GM23338 (cell line): ENCODE measurements at regions not wholly inside any gene's neighbourhood (a gene's known extent, or its start where the extent isn't known, plus 50 kb on each side); places are given as distances from the start of the nearest gene placed in this dataset.

Experiments
- ATAC-seq: fragments of 200-7000 bp; cut with Tn5 transposase; 3 replicates; pipeline ENCODE4 v1.9.1; 2020
- DNase-seq: peaks from one replicate; pipeline ENCODE4 v3.0.0-alpha.2; 2015; ENCODE audit warnings: low spot score
- H2AFZ ChIP-seq: fragments of 200-600 bp; sonication (generic); 2 replicates; pipeline ENCODE4 v1.8.0; 2016; ENCODE audit warnings: antibody characterized with exemption, mild to moderate bottlenecking, moderate library complexity
- H3F3A ChIP-seq: fragments of 200-600 bp; sonication (generic); replicated peaks from 2 replicates; pipeline ENCODE4 v1.8.0; 2017; ENCODE audit warnings: antibody characterized with exemption, mixed run types, low read depth
- H3K27ac ChIP-seq: fragments of 200-600 bp; sonication (generic); 2 replicates; pipeline ENCODE4 v1.6.1; 2016; ENCODE audit warnings: low read depth
- H3K27me3 ChIP-seq: fragments of 200-600 bp; sonication (generic); 2 replicates; pipeline ENCODE4 v1.8.0; 2016; ENCODE audit warnings: mild to moderate bottlenecking, mixed run types, moderate library complexity; ENCODE audit not compliant: insufficient read depth
- H3K36me3 ChIP-seq: fragments of 200-600 bp; sonication (generic); 2 replicates; pipeline ENCODE4 v1.8.0; 2016; ENCODE audit warnings: mild to moderate bottlenecking; ENCODE audit not compliant: insufficient read depth
- H3K4me1 ChIP-seq: fragments of 200-600 bp; sonication (generic); 2 replicates; pipeline ENCODE4 v1.8.0; 2016; ENCODE audit warnings: mild to moderate bottlenecking, moderate library complexity; ENCODE audit not compliant: insufficient read depth
- H3K4me2 ChIP-seq: fragments of 200-600 bp; sonication (generic); 2 replicates; pipeline ENCODE4 v1.7.1; 2017; ENCODE audit warnings: mixed run types
- H3K4me3 ChIP-seq: fragments of 200-600 bp; sonication (generic); 2 replicates; pipeline ENCODE4 v1.6.1; 2016; ENCODE audit warnings: mixed run types
- H3K79me2 ChIP-seq: fragments of 200-600 bp; sonication (generic); replicated peaks from 2 replicates; pipeline ENCODE4 v1.8.0; 2017; ENCODE audit warnings: mild to moderate bottlenecking; ENCODE audit not compliant: insufficient read depth
- H3K9me2 ChIP-seq: fragments of 200-600 bp; sonication (generic); 2 replicates; pipeline ENCODE4 v1.8.0; 2017; ENCODE audit not compliant: insufficient read depth
- H4K20me1 ChIP-seq: fragments of 200-600 bp; sonication (generic); replicated peaks from 2 replicates; pipeline ENCODE4 v1.8.0; 2017; ENCODE audit warnings: mild to moderate bottlenecking; ENCODE audit not compliant: insufficient read depth
- H3K27ac Mint-ChIP-seq: 2 replicates; pipeline ENCODE4 v1.8.0; 2020; ENCODE audit warnings: inconsistent platforms, mild to moderate bottlenecking, moderate library complexity, mixed read lengths
- H3K27me3 Mint-ChIP-seq: 3 replicates; pipeline ENCODE4 v1.8.0; 2022; ENCODE audit warnings: low read depth, mild to moderate bottlenecking, moderate library complexity, mixed read lengths, inconsistent platforms; ENCODE audit not compliant: insufficient read depth, poor library complexity
- H3K36me3 Mint-ChIP-seq: 3 replicates; pipeline ENCODE4 v1.8.0; 2021; ENCODE audit warnings: low read depth, mild to moderate bottlenecking, inconsistent platforms, moderate library complexity, mixed read lengths
- H3K4me1 Mint-ChIP-seq: 3 replicates; pipeline ENCODE4 v1.8.0; 2020; ENCODE audit warnings: mild to moderate bottlenecking, inconsistent platforms, mixed read lengths
- H3K4me3 Mint-ChIP-seq: 3 replicates; pipeline ENCODE4 v1.8.0; 2021; ENCODE audit warnings: moderate library complexity, mild to moderate bottlenecking, inconsistent platforms, mixed read lengths
- H3K9me3 Mint-ChIP-seq: 3 replicates; pipeline ENCODE4 v1.8.0; 2020; ENCODE audit warnings: moderate library complexity, mild to moderate bottlenecking, inconsistent platforms, mixed read lengths
- CREB1 ChIP-seq: fragments of 250-450 bp; sonication (Bioruptor Pico); IDR thresholded peaks from 2 replicates; pipeline ENCODE4 v1.5.0; 2020; ENCODE audit warnings: low read depth, mild to moderate bottlenecking, moderate library complexity
- CTCF ChIP-seq, 2 experiments: fragments of 200-600 bp in 1 of 2; sonication (generic) in 1 of 2; conservative IDR thresholded peaks; 2 replicates each; pipeline versions ENCODE4 v1.5.1 to v1.6.1; 2016 to 2017; ENCODE audit warnings: antibody characterized with exemption in 2 of 2, low read depth in 2 of 2, mild to moderate bottlenecking in 2 of 2, moderate library complexity in 1 of 2
- ETS1 ChIP-seq: IDR thresholded peaks from 2 replicates; pipeline ENCODE4 v1.6.1; 2016; ENCODE audit warnings: antibody characterized with exemption
- EZH2 ChIP-seq: fragments of 200-600 bp; sonication (generic); IDR thresholded peaks from one replicate; pipeline ENCODE4 v1.8.0; 2017; ENCODE audit warnings: antibody characterized with exemption, mild to moderate bottlenecking, low read depth; ENCODE audit not compliant: unreplicated experiment
- EZH2phosphoT487 ChIP-seq: fragments of 200-600 bp; sonication (generic); IDR thresholded peaks from one replicate; pipeline ENCODE4 v1.8.1; 2018; ENCODE audit warnings: antibody characterized with exemption; ENCODE audit not compliant: unreplicated experiment
- JUNB ChIP-seq: IDR thresholded peaks from one replicate; pipeline ENCODE4 v1.6.1; 2016; ENCODE audit warnings: antibody characterized with exemption; ENCODE audit not compliant: unreplicated experiment
- NANOG ChIP-seq: IDR thresholded peaks from 2 replicates; pipeline ENCODE4 v1.6.1; 2016; ENCODE audit warnings: antibody characterized with exemption, borderline replicate concordance
- POLR2AphosphoS5 ChIP-seq: IDR thresholded peaks from 2 replicates; pipeline ENCODE4 v1.6.1; 2016; ENCODE audit warnings: antibody characterized with exemption, low read depth
- REST ChIP-seq: IDR thresholded peaks from one replicate; pipeline ENCODE4 v1.6.1; 2018; ENCODE audit warnings: antibody characterized with exemption; ENCODE audit not compliant: unreplicated experiment
- STAT1 ChIP-seq: IDR thresholded peaks from one replicate; pipeline ENCODE4 v1.6.1; 2016; ENCODE audit warnings: antibody characterized with exemption; ENCODE audit not compliant: unreplicated experiment
- ZNF114 ChIP-seq: fragments of 250-450 bp; sonication (Bioruptor Pico); IDR thresholded peaks from 2 replicates; pipeline ENCODE4 v1.5.0; 2020; ENCODE audit warnings: mild to moderate bottlenecking, moderate library complexity
- ZNF331 ChIP-seq: fragments of 250-450 bp; sonication (Bioruptor Pico); IDR thresholded peaks from 2 replicates; pipeline ENCODE4 v1.5.0; 2020; ENCODE audit warnings: low read depth, mild to moderate bottlenecking, moderate library complexity
- ZNF462 ChIP-seq: fragments of 250-450 bp; sonication (Bioruptor Pico); IDR thresholded peaks from 2 replicates; pipeline ENCODE4 v1.5.0; 2020; ENCODE audit warnings: mild to moderate bottlenecking, moderate library complexity

DNA sequence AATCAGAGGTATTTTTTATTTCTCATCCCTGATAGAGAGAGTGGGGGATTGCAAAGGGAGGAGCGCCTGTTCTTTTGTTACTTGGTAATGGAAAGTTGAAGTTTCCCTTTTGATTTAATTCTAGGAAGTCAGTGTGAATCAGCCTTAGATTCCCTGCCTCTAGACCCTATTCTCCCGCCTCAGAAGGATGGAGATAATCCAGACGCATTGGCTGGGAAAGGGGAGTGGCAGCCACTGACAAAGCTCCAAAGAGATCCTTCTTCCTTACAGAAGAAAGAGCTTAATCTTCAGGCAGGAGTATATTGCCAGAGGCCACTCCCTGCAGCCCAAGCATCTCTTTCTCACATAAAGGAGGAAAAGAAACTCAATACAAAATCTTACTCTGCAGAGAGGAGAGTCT is 122.3 kb upstream of the GALNT17 start:
- no peaks in the 10 kb centered on the region for H3K79me2 ChIP-seq

More for the DNA sequence above, 122.3 kb upstream of the GALNT17 start:
- H3K27ac ChIP-seq: no peak overlapping the region
- H3F3A ChIP-seq: no peaks in the 10 kb centered on the region
- no peak for ATAC-seq
- H3K36me3 ChIP-seq: no peaks in the 10 kb centered on the region
- no peaks in the 10 kb centered on the region for H3K27me3 ChIP-seq
- H3K4me2 ChIP-seq: no peak overlapping the region
- no peak for DNase-seq
- H3K4me1 Mint-ChIP-seq: 0 out of 3 replicates have a peak, but pooled peaks cover 5% of the 10 kb centered on the region
- H3K4me3 Mint-ChIP-seq: no peak overlapping the region
- peaks cover 1% of the 10 kb centered on the region for H3K27me3 Mint-ChIP-seq
- H3K4me1 ChIP-seq: no peaks in the 10 kb centered on the region
- H3K9me2 ChIP-seq: no peaks in the 10 kb centered on the region
- H3K36me3 Mint-ChIP-seq: no peaks in the 10 kb centered on the region
- H4K20me1 ChIP-seq: no peaks in the 10 kb centered on the region
- TF ChIP-seq STAT1 (no peak), EZH2 (no peak), ZNF114 (CRISPR knock-in tag) (no peak), ETS1 (no peak), ZNF462 (CRISPR knock-in tag) (no peak), EZH2phosphoT487 (no peak), POLR2AphosphoS5 (no peak), CREB1 (CRISPR knock-in tag) (no peak), CTCF (conservative IDR thresholded peaks at IDR 0.05; ENCODE audit: low read depth in 2 of 2) (no peak), JUNB (no peak), REST (no peak), ZNF331 (CRISPR knock-in tag) (no peak), NANOG (no peak)
- H3K9me3 Mint-ChIP-seq: no peaks in the 10 kb centered on the region; the same call in 2 of the 3 replicates
- H3K27ac Mint-ChIP-seq: no peak overlapping the region
- H3K4me3 ChIP-seq: no peak overlapping the region
- H2AFZ ChIP-seq: peak overlapping the region; percentile 80; the same call in 1 of the 2 replicates
